ENCODE measurements at regions not wholly inside any gene's neighbourhood (a gene's known extent, or its start where the extent isn't known, plus 50 kb on each side); places are given as distances from the start of the nearest gene placed in this dataset.

- TF ChIP-seq CTCF (conservative IDR thresholded peaks at IDR 0.05; ENCODE audit: low read depth, low read length) (no peak), EZH2 (IDR thresholded peaks at IDR 0.05; ENCODE audit: borderline replicate concordance, low read depth, low read length, poor library complexity, severe bottlenecking) (no peak)
Measured at GRCh38 chr3:59249698-59250361, 200.0 kb upstream of the CFAP20DC start.
